LNCaP clone FGC (cell line): ENCODE measurements at regions not wholly inside any gene's neighbourhood (a gene's known extent, or its start where the extent isn't known, plus 50 kb on each side); places are given as distances from the start of the nearest gene placed in this dataset.

Source experiments
- DNase-seq: peaks from one replicate; pipeline ENCODE4 v3.0.0-alpha.2; 2011; ENCODE audit warnings: low read depth
- H3K4me3 ChIP-seq: 2 replicates; pipeline ENCODE4 v1.5.1; 2011; ENCODE audit warnings: mild to moderate bottlenecking, low read depth, low read length, control low read depth
- TF ChIP-seq, protein P1 (sequence below): IDR thresholded peaks from 2 replicates; pipeline ENCODE4 v1.5.1; 2012; ENCODE audit warnings: mild to moderate bottlenecking; ENCODE audit not compliant: control insufficient read depth, insufficient read depth; ENCODE audit errors: extremely low read depth

DNA sequence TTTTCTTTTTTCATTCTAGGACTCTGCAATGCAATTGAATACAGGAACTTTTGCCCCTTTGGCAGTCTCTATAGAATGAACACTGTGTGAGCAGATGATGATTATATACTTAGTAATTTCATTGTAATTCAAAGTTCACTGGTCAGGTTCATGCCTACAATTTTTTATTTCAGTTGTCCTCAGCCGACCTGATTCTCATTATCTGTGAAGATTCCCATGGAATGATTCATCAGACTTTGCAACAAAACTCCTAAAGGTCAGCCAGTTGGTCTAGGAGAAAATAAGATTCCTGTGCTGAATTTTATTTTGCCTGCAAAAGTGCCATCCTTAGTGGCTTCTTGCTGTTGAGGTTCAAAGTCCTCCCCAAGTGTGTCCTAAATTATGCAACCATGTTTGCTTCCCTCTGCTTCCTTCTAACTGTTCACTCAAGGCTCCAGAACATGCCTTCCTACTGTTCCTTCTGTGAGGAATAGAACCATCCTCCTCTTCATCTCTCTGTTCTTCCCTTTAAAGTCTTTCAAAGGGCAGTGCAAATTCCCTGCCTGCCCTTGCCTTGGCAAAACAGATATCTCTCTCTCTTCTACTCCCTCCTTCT, 194.2 kb upstream of the CNR1 start:
- TF ChIP-seq, protein P1, sequence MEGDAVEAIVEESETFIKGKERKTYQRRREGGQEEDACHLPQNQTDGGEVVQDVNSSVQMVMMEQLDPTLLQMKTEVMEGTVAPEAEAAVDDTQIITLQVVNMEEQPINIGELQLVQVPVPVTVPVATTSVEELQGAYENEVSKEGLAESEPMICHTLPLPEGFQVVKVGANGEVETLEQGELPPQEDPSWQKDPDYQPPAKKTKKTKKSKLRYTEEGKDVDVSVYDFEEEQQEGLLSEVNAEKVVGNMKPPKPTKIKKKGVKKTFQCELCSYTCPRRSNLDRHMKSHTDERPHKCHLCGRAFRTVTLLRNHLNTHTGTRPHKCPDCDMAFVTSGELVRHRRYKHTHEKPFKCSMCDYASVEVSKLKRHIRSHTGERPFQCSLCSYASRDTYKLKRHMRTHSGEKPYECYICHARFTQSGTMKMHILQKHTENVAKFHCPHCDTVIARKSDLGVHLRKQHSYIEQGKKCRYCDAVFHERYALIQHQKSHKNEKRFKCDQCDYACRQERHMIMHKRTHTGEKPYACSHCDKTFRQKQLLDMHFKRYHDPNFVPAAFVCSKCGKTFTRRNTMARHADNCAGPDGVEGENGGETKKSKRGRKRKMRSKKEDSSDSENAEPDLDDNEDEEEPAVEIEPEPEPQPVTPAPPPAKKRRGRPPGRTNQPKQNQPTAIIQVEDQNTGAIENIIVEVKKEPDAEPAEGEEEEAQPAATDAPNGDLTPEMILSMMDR: no peak
- no peak for DNase-seq
- H3K4me3 ChIP-seq: no peak overlapping the region

DNA sequence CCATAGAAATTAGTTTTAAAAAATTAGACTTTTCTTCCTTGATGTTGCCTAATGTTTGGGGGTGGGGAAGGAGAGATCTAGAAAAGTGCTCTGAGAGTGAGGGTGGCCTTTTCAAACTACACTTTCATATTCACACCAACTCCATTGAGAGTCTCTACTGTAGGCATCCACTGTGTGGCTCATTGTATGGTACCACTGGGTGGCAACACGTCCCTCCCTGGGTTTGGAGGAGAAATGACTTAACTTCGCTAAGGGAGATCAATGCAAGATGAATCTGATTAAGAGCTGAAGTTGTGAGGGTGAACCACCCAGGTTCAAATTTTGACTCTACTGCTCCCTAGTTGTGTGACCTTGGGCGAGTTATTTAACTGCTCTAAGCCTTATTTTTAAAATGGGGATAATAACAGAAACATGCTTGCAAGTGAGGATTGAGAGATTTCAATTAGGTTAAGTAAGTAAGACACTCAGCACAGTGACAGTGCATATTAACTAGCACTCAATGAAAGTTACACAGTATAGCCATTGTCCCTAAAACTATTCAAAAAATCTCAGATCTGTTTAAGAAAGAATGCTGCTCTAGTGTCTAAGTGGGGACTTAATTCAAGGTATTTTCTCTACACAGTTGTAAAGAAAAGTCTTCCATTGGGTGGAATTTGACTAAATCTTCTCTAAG, 193.5 kb upstream of the CNR1 start:
- DNase-seq: no peak
- H3K4me3 ChIP-seq: no peak overlapping the region
- TF ChIP-seq, protein P1: no peak

DNA sequence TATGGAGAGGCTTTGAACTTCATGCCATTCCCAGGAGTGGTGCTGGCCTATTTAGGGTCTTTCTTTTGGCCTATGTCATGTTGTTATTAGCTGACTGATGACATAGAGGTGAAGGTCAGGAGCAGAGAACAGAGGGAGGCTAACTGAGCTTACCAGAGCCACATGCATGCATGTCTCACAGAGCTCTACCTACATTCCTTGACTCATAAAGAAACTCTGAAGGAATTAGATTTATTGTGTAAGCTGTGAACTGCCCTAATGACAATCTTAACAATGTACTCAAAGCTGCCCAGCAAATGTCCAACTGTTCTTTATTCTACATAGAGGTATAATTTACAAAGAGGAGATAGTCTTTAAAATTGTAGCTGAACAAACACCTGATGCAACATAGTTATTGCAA, 192.7 kb upstream of the CNR1 start:
- TF ChIP-seq, protein P1: no peak
- no peak for DNase-seq
- H3K4me3 ChIP-seq: no peak overlapping the region

DNA sequence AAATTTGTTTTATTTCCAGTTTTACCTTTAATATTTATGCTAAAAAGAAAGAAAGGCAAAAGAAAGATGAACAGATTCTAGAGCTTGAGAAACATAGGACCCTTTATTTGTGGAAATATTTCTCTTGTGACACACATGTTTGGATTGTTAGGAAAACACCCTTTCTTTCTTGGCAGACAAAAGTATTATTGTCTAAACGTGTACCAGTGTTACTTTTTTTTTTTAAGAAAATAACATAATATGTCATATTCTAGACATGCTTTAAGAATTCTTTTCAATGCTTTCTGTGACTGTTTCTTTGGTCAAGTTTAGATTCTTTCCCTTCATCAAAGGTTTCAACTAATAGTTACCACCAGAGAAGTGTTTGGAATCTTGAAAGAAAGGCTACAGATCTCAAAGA, 183.4 kb upstream of the CNR1 start:
- TF ChIP-seq, protein P1: no peak
- no peak overlapping the region for H3K4me3 ChIP-seq
- no peak for DNase-seq

DNA sequence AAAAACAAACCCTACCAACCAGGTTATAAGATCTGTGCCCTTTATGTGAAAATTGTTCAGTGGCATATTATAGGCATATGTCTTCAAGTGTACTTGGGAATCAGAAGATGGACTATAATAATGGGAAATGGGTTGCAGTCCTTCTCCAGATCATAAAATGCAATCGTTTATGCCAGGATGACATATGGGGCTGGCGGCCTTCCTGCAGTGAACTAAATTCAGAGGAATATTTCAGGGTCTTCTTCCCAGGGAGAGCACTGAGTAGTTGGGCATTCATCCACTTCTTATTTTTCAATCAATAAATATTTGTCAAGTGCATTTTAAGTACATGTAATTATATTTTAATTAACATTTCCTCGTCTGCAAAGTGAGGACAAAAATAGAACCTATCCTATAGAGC, 176.2 kb upstream of the CNR1 start:
- no peak overlapping the region for H3K4me3 ChIP-seq
- no peak for DNase-seq
- TF ChIP-seq, protein P1: no peak

DNA sequence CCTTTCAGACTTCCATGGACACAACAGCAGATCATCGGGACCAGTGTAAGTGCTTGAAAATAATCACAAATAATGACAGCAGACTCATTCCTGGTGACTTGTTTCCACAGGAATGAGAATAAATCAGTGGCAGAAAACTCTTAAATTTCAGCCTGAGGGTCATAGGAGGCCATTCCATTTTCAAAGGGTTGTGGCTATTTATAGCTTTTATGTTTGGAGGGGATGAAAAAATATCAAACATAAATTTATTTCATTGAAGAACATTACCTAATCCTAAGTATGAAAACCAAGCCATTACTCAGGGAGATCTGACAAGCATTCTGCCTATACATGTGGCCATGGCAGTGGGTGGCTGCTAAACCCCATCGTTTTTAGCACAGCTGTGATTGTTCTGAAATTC, 173.6 kb upstream of the CNR1 start:
- DNase-seq: no peak
- H3K4me3 ChIP-seq: no peak overlapping the region
- TF ChIP-seq, protein P1: no peak

DNA sequence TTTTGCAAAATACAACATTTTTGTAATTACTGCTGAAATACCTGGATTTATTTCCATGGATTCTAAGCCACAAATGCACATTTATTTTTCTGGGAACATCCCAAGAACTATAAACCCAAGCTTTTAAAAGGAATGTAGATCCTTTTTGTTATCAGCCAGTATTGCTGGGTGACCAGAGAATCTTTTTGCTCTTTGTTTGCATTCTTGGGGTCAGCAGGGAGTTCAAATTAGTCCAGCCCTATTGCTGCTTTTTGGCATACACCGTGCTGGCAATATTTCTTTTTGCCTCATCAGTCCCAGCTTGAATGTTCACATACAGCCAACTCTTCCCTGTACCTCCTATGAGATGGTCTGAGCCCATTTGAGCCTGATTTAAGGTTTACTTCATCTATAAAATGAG, 155.2 kb upstream of the CNR1 start:
- DNase-seq: no peak
- TF ChIP-seq, protein P1: no peak
- H3K4me3 ChIP-seq: no peak overlapping the region
